GM12801 (cell line): ENCODE measurements at regions not wholly inside any gene's neighbourhood (a gene's known extent, or its start where the extent isn't known, plus 50 kb on each side); places are given as distances from the start of the nearest gene placed in this dataset.

Experiments
- TF ChIP-seq, protein P1 (sequence below): IDR thresholded peaks from one replicate; pipeline ENCODE4 v1.5.1; 2011; ENCODE audit warnings: control low read depth; ENCODE audit not compliant: insufficient read length; ENCODE audit errors: extremely low read depth

DNA sequence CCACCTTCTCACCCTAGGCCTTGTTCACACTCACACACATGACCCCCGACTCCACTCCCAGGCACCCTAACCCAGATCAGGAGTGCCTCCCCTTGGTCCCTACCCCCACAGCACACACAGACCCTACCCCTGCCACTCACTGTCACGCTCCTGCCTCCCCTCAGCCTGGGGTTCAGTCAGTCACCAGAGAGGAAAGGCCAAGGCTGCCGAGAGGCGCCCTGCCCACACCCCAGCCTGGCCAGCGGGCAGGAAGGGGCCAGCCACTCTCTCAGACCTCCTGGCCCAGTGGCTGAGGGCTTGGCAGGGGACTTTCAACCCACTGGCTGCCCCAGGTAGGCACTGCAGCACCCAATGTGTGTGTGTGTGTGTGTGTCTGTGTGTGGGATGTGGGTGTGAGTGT, 122.4 kb upstream of the MVB12B start:
- TF ChIP-seq, protein P1, sequence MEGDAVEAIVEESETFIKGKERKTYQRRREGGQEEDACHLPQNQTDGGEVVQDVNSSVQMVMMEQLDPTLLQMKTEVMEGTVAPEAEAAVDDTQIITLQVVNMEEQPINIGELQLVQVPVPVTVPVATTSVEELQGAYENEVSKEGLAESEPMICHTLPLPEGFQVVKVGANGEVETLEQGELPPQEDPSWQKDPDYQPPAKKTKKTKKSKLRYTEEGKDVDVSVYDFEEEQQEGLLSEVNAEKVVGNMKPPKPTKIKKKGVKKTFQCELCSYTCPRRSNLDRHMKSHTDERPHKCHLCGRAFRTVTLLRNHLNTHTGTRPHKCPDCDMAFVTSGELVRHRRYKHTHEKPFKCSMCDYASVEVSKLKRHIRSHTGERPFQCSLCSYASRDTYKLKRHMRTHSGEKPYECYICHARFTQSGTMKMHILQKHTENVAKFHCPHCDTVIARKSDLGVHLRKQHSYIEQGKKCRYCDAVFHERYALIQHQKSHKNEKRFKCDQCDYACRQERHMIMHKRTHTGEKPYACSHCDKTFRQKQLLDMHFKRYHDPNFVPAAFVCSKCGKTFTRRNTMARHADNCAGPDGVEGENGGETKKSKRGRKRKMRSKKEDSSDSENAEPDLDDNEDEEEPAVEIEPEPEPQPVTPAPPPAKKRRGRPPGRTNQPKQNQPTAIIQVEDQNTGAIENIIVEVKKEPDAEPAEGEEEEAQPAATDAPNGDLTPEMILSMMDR: no peak

DNA sequence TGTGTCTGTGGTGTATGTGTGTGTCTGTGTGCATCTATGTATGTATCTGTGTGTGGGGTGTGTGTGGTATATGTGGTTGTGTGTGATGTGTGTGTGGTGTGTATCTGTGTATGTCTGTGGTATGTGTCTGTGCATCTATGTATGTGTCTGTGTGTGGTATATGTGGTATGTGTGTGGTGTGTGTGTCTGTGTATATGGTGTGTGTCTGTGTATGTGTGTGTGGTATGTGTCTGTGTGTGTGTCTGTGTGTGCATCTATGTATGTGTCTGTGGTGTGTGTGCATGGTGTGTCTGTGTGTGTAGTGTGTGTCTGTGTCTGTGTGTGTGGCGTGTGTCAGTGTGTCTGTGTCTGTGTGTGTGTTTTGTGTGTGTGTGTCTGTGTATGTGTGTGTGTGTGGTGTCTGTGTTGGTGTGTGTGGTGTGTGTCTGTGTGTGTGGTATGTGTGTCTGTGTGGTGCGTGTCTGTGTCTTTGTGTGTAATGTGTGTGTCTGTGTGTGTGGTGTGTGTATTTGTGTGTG, 121.9 kb upstream of the MVB12B start:
- TF ChIP-seq, protein P1: no peak

DNA sequence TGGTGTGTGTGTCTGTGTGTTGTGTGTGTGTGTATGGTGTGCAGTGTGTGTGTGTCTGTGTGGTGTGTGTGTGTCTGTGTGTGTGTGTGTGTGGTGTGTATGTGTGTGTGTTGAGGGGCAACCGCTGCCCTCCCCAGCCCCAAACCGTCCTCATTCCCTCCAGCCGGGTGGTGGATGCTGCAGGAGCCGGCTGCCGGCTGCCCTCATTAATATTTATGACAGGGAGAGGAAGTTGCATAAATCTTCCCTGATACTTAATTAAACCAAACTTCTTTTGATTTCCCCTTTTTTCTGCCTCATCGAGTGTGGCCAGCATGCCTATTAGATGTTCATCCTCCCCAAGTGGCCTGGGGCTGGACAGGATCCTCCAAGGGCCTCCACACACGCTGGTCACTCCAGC, 121.4 kb upstream of the MVB12B start:
- TF ChIP-seq, protein P1: no peak

DNA sequence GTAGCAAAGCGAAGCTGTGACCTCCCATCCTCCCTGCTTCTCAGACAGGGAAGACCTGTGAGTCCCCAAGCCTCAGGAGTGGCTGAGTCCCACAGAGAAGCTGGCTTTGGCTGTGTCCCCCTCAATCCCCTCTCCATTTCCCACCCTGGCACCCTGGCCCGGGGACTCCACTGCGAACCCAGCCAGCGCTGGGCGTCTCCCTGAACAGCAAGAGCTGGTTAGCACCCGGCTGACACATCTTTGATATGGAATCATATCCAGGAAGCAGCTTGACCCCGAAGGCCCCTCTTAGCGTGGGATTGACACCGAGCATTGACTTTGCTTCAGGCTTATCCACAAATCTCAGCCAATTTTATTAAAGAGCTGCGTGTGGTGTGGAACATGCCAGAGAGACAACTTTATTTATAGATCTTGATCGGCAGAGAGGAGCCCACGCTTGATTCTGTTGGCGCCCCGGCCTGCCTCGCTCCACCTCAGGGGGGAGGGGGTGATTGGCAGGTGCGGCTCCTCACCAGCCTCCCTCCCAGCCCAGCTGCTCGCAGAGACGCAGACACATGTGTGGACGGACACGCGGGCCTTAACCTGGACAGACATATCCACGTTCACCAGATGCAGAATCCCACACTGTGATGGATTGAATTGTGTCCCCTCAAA, 120.7 kb upstream of the MVB12B start:
- TF ChIP-seq, protein P1: no peak

DNA sequence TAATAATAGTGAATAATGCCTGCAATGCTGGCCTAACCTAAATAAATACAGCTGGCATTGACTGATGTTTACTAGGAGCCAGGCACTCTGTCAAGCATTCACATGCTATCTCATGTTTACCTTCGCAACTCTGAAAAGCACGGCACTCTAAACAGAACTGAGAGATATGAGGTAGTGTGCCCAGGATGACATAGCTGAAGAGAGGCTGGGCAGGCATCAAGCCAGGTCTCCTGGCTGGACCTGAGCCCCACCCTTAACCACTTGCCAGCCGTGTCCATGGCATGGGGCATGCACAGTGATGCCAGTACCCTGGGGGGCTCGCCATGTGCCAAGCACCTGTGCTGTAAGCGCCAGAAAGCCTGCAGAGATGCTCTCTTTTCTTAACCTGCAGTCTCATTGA, 119.4 kb upstream of the MVB12B start:
- TF ChIP-seq, protein P1: no peak

DNA sequence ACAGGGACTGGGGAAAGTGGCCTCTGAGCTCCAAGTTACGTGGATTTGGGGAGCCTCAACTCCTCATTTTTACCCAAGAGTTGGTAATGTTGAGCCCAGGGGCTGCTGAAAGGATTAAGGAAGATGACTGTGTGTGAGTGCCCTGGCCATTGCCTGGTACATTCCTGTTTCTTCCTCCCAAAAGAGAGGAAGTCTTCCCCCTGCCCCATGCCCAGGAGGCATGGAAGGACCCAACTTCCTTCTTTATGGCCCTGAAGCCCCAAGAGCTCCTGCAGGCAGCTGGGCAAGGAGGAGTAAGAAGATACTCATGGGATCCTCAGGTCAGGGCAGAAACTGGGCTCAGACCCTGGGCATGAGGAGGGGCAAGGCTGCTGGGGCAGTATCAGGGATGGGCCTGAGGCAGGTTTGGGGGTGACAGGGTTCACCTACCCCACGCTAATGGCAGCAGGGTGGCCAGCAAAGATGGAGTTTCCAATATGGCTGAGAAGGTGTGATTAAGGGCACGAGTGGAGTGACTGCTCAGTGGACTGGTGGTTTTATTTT, 118.3 kb upstream of the MVB12B start:
- TF ChIP-seq, protein P1: no peak

DNA sequence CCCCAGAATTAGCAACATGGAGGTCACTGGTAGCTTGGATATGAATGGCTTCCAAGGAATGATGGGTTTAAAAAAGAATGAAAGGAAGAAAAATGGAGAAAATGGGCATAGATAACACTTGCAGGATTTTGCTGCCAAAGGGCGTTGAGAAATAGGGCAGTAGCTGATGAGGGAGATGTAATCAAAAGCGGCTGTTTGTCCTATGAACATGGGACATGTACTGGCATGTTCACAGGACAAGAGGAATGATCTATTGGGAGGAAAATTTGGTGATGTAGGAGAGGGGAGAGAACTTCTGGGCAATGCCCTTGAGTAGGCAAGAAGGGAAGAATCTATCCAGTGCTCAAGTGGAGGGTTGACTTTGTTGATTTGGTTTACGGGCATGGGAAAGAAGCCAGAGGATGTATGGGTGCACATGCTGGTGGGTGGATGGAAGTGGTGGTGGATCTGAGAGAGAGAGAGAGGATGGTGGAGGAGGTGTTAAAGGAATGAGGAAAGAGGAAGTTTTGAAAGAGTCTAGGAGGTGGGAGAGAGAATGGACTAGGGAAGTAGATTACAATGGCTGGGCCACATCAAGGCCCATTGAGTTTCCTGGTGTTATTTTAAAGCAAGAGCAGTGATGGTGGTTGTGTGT, 115.1 kb upstream of the MVB12B start:
- TF ChIP-seq, protein P1: no peak
